H1 (cell line): ENCODE measurements at regions not wholly inside any gene's neighbourhood (a gene's known extent, or its start where the extent isn't known, plus 50 kb on each side); places are given as distances from the start of the nearest gene placed in this dataset.

Experiments used
- TF ChIP-seq, protein P1 (sequence below): IDR thresholded peaks from 2 replicates; pipeline ENCODE4 v1.6.1; 2012; ENCODE audit warnings: inconsistent platforms

DNA sequence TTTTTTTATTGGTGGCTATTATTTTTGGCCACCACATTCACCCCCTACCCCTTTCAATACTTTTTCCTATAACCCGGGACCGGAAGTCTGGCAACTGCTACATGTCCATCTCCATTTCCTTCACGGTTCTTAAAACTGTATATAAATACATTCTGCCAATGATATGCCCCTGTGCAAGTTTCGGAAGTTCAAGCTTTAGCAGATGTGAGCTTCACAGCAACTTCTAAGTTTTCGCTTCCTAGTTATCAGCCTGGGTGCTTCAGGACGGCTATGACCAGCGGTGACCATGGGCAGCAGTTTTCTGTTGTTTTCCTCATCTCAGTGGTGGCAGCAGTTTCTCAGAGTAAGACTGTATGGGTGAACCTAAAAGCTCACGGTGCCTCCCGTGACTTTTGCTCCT lies 153.5 kb upstream of the NFE2L3 start (continued):
- TF ChIP-seq, protein P1, sequence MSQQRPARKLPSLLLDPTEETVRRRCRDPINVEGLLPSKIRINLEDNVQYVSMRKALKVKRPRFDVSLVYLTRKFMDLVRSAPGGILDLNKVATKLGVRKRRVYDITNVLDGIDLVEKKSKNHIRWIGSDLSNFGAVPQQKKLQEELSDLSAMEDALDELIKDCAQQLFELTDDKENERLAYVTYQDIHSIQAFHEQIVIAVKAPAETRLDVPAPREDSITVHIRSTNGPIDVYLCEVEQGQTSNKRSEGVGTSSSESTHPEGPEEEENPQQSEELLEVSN = no peak
